Activated T-cell treated with anti-CD3 and anti-CD28 coated beads for 1 hour (primary cell): ENCODE measurements at regions not wholly inside any gene's neighbourhood (a gene's known extent, or its start where the extent isn't known, plus 50 kb on each side); places are given as distances from the start of the nearest gene placed in this dataset.
A peak's percentile ranks its signal among the peaks of the same experiment; 100 is the strongest.

Experiments
- DNase-seq: peaks from one replicate; pipeline ENCODE4 v3.0.0-alpha.2; 2020; ENCODE audit warnings: low read depth

GRCh38 chr6:108778421-108779186 is 69.6 kb upstream of the ARMC2 start:
- DNase-seq, result no peak

DNA sequence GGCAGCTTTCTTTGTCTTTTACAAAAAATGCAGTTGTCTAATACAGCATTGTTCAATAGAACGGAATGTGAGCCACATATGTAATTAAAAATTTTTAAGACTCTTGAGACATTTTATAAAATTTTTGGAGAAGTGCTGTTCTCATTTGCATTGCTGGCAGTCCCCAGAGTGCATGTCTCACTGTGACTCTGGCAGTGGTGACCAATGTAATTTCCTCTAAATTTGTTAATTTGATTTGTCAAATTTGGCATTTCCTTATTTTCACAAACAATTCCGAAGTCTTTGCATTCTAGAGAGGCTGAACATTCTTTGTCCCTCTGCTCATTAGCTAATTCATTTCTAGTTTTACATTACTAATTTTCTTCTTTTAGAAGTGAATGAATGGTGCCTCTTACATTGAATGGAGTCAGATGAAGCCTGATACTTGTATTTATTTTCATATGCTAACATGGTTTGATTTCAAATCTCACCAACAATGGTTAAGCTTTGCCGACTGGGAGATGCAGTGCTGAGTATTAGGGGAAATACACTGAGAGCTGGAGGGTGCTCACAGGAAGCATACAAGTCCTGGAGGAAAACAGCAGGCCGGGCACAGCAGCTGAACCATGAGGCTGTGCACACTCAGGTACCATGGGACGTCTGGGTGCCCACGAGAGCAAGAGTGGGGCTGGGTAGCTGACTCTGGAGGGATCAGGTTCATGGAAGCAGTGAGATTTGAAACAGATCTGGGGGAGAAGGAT is 68.5 kb upstream of the ARMC2 start:
- DNase-seq, result no peak

DNA sequence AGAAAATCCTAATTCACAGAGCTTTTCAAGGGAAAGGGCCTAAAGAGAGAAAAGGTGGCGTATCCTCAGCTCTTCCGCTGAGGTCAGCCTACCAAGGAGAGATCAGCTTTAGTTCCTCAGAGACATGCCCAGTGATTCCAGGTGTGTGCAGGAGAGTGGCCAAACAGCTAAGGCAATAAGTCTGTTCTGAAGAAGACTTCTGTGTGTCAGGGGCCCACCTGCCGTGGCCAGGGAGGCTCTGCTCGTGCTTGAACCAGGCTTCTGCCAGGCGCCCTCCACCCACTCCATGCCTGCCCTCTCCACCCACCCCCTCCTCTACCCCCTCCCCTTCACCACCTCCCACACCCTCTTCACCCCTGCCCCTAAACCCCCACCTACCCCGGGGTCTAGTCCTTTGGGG is 67.4 kb upstream of the ARMC2 start:
- no peak for DNase-seq

- DNase-seq, result no peak
Measured at GRCh38 chr6:108781419-108782100, 66.7 kb upstream of the ARMC2 start.

- peak; percentile 68 for DNase-seq
Measured at GRCh38 chr6:108782179-108783041, 65.8 kb upstream of the ARMC2 start.

DNA sequence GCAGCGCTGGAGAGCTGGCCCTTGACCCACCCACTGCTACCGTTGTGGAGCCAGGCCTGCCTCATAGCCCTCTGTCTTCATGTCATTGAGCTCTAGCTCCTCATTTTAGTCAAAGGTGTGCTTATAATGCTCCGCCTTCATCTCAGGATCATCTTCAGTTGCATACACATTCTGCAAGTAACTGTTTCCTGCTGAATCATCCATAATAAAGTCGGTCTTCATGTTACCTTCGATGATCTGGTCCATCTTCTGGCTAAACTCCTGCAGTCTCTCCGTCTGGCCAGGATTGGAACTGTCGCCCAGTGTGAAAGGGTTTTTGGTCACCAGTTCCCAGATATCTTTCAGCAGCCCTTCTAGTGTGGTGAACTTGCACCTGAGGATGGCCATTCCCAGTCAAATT is 62.6 kb upstream of the ARMC2 start:
- DNase-seq, result no peak

DNA sequence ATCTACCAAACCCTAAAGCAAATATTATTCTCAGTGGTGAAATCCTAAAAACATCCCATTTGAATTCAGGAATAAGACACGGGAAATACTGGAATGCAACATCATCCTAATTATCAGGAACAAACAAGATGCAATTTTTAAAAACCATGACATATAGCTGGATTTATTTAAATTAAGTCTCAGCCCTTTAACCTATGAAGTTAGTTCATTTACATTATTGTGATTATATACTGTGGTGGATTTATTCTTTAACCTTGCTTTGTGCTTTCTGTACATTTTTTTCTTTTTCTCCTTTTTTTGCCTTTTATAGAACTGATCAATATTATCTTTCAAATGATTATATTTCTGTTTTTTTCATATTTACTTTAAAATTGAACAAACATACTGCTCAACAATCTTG is 59.8 kb upstream of the ARMC2 start:
- DNase-seq, result no peak

GRCh38 chr6:108789475-108789874 is 58.7 kb upstream of the ARMC2 start:
- no peak for DNase-seq

DNA sequence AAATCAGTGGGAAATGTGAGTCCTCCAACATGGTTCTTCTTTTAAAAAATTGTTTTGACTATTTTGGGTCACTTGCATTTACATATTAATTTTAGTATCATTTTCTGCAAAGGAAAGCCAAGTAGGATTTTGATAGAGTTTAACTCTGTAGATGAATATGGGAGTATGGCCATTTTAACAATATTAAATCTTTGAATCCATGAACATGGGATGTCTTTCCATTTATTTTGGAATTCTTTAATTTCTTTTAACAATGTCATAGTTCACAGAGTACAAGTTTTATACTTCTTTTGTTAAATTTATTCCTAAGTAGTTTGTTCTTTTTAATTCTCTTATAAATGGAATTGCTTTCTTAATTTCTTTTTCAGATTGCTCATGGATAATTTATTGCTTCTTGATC is 56.5 kb upstream of the ARMC2 start:
- no peak for DNase-seq

GRCh38 chr6:108793516-108794251 is 54.5 kb upstream of the ARMC2 start:
- no peak for DNase-seq

DNA sequence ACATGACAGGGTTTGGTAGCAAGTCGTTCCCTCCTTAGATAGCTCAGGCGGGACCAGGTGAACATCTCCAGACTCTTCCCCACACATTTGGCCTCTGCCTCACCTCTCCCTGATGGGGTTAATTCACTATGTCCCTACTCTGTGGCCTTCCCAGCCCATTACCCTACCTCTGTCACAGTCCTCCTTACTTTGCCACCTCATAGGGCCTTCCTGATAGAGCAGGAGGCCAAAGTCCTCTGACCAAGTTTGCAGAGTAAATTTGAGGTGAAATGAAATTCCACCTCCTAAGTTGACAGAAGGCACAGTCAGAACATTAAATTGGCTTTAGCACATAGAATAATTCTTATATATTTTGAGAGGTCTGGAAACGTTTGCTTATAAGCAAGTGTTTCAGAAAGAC is 53.1 kb upstream of the ARMC2 start:
- no peak for DNase-seq

- no peak for DNase-seq
Measured at GRCh38 chr6:108795814-108796213, 52.4 kb upstream of the ARMC2 start.

DNA sequence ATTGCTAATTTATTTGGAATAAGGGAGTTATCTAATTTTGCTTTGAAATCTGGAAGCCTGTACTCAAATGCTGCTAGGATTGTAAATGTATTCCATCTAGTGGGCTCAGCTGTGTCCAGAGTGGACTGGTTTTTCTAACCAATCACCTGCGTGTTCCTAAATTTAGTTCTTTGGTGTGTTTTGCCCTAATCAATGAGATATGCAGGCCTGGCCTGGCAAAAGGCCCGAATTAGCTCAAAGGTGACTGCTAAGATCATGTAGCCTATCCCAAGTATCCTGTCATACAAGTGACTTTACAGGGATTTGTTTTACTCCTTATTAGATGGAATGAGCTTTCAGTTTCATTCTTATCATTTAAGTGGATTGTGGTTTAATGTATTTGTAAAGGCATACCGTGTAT is 51.3 kb upstream of the ARMC2 start:
- no peak for DNase-seq

GRCh38 chr6:108797951-108798669 is 50.1 kb upstream of the ARMC2 start:
- no peak for DNase-seq
